Right lobe of liver (tissue), 4 donors: ENCODE measurements at regions not wholly inside any gene's neighbourhood (a gene's known extent, or its start where the extent isn't known, plus 50 kb on each side); places are given as distances from the start of the nearest gene placed in this dataset.

Source experiments
- CTCF ChIP-seq, 4 donors: fragments of 200-600 bp in 3 of 4; fragments of 450-650 bp in 1 of 4; IDR thresholded peaks; one replicate each; pipeline versions ENCODE4 v1.5.1 to v1.8.0; 2016 to 2022; ENCODE audit warnings: antibody characterized with exemption in 4 of 4, mild to moderate bottlenecking in 2 of 4
- POLR2A ChIP-seq: fragments of 450-650 bp; IDR thresholded peaks from one replicate; pipeline ENCODE4 v1.6.1; 2017; ENCODE audit warnings: antibody characterized with exemption, mild to moderate bottlenecking
- donor health status: DM: no; HTN: no; CAD: no.
- donor health status: DM: no; HTN: no; CAD: no.
- donor health status: DM: no; HTN: yes; CAD: no.

DNA sequence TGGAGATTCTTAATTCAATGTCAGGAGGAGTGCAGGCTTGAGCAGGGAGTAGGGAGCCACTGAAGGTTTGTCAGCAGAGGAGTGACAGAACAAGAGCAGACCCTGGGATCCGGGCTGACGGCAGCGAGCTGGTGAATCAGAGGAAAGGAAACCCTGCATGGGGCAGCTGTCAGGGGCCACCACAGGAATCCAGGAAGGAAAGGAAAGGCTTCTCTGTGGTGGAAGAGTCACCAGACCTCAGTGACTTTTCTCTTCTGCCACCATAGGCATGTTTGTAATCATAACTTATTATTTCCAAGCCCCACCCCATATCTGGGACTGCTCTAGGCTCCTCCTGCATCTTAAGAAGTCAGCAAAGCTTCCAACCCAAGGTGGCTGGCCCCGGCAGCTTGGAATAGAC is 150.9 kb downstream of the BCOR start:
- TF ChIP-seq CTCF (IDR thresholded peaks at IDR 0.05) = no peak
- no peak for TF ChIP-seq POLR2A
